ENCODE measurements at regions not wholly inside any gene's neighbourhood (a gene's known extent, or its start where the extent isn't known, plus 50 kb on each side); places are given as distances from the start of the nearest gene placed in this dataset.

- TF ChIP-seq CTCF (IDR thresholded peaks at IDR 0.05; ENCODE audit: low read depth, low read length) = no peak
- no peak for TF ChIP-seq POLR2A (IDR thresholded peaks at IDR 0.05; ENCODE audit: extremely low read depth, insufficient read length)
- no peak for TF ChIP-seq MAX (IDR thresholded peaks at IDR 0.05; ENCODE audit: low read depth, low read length)
- TF ChIP-seq MYC (IDR thresholded peaks at IDR 0.05; ENCODE audit: low read depth, low read length) = no peak
Observed at GRCh38 chr13:67299751-67300150, 69.6 kb upstream of the PCDH9 start.
